Fibroblast of skin of left quadriceps (primary cell): ENCODE measurements at regions not wholly inside any gene's neighbourhood (a gene's known extent, or its start where the extent isn't known, plus 50 kb on each side); places are given as distances from the start of the nearest gene placed in this dataset.
"Not testable (repeated sequence)": the region's sequence is repeated elsewhere in the genome, so short reads cannot be mapped to it uniquely, and the experiment has no call there.

Experiments used
- DNase-seq, 2 experiments: peaks; one replicate each; pipeline ENCODE4 v3.0.0-alpha.2; 2013; ENCODE audit warnings: low read depth in 2 of 2

GRCh38 chr20:7161690-7162089 lies 394.2 kb downstream of the BMP2 start:
- no peak for DNase-seq

DNA sequence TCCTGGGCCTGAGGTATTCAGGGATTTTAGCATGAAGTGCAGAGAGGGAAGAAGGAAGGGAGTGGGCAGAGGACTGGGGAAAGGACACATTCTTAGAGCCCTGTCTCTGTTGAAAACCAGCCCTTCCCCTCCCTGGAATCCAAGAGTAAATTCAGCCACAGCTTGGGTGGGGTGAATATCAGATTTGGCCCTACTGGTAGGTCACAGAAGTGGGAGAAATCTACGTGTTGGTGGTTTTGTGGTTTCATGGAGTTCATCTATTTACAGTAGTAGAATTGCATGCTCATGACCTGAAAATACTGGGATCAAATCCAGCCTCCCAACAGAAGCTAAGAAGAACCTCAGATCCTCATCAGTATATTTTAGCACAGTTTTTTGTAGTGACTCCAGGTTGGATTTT lies 404.4 kb downstream of the BMP2 start:
- peak; percentile 21 to 22 for DNase-seq

GRCh38 chr20:7174554-7174953 lies 407.1 kb downstream of the BMP2 start:
- DNase-seq, result no peak

DNA sequence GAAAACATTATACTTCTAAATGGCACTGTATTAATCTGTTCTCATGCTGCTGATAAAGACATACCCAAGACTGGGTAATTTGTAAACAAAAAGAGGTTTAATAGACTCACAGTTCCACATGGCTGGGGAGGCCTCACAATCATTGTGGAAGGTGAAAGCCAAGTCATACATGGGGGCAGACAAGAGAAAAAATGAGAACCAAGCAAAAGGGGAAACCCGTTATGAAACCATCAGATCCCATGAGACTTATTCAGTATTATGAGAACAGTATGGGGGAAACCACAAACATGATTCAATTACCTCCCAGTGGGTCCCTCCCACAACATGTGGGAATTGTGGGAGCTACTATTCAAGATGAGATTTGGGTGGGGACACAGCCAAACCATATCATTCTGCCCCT lies 408.3 kb downstream of the BMP2 start:
- not testable (repeated sequence) for DNase-seq

GRCh38 chr20:7178004-7178403 lies 410.5 kb downstream of the BMP2 start:
- DNase-seq, result no peak

GRCh38 chr20:7180256-7181045 lies 413.0 kb downstream of the BMP2 start:
- peak; percentile 36 to 49 for DNase-seq

- DNase-seq, result no peak
These were observed 421.7 kb downstream of the BMP2 start for GRCh38 chr20:7189231-7189630.

- no peak for DNase-seq
These were observed 426.2 kb downstream of the BMP2 start for GRCh38 chr20:7193681-7194080.

GRCh38 chr20:7195704-7196103 lies 428.2 kb downstream of the BMP2 start:
- peak; percentile 40 to 42 for DNase-seq

DNA sequence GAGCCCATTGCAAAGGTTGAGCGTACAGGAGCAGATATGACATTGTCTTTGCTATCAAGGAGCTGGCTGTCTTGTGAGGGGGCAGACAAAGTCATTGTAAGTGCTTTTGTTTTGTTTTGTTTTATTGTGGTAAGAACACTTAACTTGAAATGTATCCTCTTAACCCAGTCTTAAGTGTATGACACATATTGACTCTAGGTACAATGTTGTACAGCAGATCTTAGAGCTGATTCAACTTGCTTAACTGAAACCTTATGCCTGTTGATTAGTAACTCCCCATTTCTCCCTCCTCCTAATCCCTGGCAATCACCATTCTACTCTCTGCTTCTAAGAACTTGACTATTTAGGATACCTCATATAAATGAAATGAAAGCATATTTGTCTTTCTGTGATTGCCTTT lies 429.0 kb downstream of the BMP2 start:
- DNase-seq, result peak; percentile 16 to 20

DNA sequence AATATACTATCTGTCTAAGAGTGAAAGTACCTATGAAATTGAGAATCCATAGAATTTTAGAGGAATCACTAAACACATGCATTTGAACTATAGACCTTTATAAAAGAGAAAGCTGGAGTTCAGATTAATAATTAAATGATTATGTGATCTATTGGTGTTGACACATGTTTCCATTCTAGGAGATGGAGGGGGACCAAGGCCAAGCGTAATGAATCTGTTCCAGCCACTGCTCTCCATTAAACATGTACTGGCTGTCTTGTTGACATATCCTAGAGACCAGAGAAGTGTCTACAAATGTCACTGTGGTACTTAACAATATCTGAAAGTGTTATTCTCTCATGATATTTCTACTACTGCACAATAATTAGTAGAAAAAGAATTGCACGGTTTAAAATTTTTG lies 432.4 kb downstream of the BMP2 start:
- no peak for DNase-seq

DNA sequence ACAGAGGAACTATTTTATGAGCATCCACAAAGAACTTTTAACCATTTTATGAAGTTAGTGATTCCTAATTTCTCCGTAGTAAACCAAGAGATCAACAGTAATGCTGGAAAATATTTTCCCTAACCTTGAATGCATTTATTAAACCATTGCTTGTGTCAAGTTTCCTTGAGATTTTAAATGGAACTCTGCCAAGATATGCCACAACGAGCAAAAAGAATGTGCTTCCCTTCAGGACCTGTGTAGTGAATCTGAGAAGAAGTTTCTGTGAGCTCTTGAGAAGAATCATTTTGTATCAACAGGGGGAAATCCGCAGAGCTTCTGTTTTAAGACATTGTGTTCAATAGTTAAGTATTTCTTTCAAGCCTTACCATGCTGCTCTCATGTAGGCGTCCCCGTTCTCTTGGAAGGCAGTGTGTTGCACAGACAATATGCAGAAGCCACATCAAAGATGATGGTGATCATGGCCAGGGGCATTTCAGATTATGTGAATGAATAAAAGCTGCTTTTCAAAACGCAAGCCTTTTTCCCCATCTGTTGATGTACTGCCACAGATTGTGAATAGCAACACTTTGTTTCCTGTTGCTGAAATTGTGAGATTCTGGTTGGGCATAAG lies 439.8 kb downstream of the BMP2 start:
- peak; percentile 9 to 20 for DNase-seq

- no peak for DNase-seq
These were observed 443.4 kb downstream of the BMP2 start for GRCh38 chr20:7210910-7211309.

DNA sequence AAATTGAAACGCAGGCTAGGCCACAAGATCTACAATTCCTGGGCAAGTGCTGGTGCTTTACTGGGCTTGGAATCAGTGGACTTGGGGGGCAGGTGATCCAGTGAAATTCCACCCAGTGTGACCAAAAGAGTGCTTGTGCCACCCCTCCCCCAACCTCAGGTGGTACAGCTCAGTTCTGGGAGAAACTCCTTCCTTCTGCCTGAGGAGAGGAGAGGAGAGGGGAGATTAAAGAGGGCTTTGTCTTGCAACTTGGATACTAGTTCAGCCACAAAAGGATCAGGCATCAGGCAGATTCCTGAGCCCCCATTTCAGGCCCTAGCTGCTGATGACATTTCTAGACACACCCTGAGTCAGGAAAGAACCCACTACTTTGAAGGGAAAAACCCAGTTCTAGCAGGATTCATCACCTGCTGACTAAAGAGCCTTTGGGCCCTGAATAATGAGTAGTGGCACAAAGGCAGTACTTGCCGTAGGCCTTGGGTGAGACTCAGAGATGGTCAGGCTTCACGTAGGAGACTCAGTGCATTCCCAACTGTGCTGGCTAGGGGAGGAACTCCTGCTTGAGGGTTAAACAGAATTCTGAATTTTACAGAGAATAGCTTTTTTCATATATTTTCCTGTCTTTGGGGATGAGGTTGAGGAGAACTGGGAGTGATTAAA lies 446.7 kb downstream of the BMP2 start:
- no peak for DNase-seq

GRCh38 chr20:7217606-7218005 lies 450.1 kb downstream of the BMP2 start:
- no peak for DNase-seq

DNA sequence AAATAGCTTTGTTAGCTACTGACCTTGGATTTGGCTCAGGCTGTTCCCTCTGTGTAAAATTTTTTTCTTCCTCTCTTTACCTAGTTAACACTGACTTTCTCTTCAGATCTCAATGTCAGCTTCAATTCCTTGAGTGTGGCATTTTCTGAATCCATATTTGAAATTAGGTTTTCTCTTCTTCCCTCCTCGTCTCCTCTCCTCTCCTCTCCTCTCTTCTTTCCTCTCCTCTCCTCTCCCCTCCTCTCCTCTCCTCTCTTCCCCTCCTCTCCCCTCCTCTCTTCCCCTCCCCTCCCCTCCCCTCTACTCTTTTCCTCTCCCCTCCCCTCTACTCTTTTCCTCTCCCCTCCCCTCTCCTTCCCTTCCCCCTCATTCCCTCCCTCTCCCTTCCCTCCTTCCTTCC lies 453.3 kb downstream of the BMP2 start:
- no peak for DNase-seq

DNA sequence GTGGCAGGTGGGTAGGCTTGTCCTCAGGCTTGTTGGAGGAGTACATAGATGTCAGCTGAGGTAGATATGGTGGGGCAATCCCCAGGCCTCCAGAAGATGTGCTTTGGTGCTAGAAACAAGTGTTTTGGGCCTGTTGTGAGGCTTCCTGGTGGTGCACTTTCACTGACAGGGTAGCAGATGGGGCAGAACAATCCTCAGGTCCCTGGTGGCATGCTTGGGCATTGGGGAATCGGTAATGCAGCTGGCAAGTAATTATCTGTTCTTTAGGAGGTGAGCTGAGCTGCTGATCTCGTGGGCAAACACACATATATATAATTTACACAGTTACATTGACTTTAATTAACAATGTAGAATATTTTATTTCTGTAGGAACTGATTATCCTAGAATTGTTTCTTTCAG lies 458.7 kb downstream of the BMP2 start:
- DNase-seq, result no peak

- no peak for DNase-seq
These were observed 463.8 kb downstream of the BMP2 start for GRCh38 chr20:7231303-7231702.

DNA sequence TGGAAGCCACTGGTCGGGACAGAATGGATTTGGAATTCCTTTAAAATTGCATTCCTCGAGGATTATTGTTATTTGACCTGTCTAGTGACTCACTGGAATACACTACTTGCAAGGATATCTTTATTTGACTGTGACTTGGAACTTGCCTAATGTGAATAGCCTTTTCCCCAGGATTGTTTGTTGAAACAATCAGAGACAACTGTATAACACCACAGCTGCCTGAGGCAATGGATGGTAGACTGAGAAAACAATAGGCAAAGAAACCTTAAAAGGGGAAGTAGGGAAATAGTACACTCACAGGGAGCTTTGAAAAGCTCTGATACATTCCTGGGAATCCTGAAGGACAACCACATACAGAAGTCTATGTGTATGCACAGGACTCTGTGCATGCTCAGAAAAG lies 465.3 kb downstream of the BMP2 start:
- no peak for DNase-seq

- DNase-seq, result no peak
These were observed 469.8 kb downstream of the BMP2 start for GRCh38 chr20:7237251-7237650.

DNA sequence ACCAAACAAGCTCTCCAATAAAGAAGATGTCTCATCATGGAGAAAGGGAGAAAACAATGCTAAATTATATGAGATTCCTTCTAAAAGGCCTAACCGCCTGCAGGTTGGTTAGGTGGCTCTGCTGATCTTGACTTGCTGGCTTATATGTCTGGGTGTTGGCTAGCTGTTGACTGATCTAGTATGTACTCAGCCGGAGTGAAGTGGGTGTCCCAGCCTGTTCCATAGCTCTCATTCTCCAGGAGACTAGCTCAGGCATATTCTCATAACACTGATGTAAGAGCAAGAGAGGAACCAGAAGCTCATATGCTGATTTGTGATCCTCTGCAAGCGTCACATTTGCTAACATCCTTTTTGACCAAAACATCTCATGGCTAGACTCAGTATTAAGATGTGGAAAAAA lies 473.0 kb downstream of the BMP2 start:
- DNase-seq, result no peak

GRCh38 chr20:7248281-7249201 lies 481.1 kb downstream of the BMP2 start:
- no peak for DNase-seq
